Fibroblast of skin of right quadriceps (primary cell): ENCODE measurements at regions not wholly inside any gene's neighbourhood (a gene's known extent, or its start where the extent isn't known, plus 50 kb on each side); places are given as distances from the start of the nearest gene placed in this dataset.

ENCODE experiments used
- DNase-seq: peaks from one replicate; pipeline ENCODE4 v3.0.0-alpha.2; 2013

DNA sequence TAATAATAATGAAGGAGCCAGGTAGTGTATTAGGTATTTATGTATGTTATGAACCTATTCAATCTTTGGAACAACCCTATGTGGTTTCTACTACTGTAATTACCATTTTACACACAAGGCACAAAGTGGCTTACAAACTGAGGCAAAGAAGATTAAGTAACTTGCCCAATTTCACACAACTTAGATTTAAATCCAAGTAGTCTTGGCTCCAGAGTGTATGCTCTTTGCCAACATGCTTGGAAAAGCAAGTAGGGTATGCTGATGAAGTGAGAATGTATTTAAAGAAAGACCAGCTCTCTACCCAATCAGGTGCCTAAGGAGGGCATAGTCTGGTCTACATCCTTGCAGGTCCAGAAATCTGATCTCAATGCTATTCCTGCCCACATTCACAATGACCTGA, 463.2 kb downstream of the METTL15 start:
- no peak for DNase-seq

DNA sequence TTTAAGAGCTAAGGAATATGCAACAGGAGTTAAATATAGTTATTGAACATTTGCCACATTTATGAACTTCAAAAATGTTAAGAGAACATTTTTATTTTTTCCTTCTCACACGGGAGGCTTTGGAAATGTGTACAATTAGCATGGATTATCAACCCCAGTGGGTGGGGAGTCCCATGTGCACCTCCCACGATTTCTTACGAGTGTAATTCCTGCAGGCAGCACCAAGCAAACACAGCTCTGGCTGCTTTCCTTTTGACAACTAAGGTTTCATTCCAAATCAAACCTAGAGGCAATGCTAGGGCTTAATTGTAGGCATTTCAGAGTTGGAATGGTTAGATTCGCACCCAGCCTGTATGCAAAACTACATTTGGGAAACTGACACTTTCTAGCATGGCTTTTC, 460.9 kb downstream of the METTL15 start:
- DNase-seq = no peak

DNA sequence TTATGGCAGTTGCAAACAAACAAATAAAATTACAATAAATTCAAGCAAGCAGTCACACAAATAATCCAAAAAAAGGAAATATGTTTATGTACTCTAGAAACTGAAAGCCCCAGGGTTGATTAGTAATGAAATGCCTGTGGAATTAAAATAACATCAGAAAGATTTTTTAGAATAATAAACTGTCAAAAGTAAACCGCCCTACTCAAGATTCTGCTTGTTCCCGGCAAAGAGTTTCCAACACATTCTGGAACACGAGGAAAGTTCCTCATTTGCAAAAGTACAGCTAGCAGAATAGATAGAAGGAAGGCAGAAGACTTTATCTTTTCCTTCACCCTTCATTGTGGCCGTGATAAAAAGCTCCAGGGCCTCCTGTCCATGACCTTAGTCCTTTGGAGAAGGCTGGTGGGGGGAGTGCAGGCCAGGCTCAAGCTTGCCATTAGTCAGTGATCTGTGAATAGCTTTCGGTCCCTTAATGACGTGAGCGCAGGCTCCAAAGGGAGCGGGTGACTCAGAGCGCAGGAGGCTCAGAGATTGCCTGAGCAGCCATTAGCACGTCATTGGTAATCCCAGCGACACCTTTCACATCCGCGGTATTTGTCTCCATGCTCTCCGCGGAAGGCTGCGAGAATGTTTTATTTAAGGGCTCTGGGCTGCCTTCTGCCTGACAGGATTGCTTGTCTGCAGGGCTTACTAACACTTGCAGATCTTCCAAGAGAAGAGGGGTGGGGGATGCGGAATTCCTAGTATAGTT, 458.3 kb downstream of the METTL15 start:
- DNase-seq = peak; percentile 98

DNA sequence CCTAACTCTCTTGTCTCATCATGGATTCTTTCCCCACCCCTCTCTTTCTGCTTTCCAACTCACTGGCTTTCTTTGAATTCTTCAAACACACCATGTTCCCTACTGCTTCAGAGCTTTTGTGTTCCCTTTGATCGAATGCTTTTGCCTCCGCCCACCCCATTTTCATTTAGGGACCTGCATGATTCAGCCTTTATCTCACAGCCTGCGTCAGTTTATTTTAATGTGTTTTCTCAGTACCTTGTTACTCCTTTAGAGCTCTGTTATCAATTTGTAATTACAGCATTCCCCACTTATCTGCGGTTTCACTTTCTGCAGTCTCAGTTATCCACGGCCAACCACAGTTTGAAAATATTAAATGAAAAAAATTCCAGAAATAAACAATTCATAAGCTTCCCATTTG, 451.3 kb downstream of the METTL15 start:
- peak; percentile 28 for DNase-seq

- no peak for DNase-seq
Measured at GRCh38 chr11:28547321-28547741, 439.1 kb downstream of the METTL15 start.

DNA sequence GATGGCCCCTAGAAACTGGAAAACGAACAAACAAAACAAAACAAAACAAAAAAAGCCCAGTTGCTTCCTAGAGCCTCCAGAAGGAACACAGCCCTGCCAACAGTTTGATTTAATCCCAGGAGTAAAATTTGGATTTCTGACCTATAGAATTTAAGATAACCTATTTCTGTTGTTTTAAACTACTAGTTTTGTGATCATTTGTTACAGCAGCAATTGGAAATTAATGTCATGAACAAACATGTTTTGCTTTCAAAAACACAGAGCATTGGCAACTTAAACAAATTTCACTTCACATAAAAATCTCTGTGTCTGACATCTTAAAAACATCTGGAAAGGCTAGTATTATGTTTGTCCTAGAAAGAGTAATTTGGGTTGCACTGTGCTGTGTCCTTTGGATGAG, 437.3 kb downstream of the METTL15 start:
- no peak for DNase-seq

DNA sequence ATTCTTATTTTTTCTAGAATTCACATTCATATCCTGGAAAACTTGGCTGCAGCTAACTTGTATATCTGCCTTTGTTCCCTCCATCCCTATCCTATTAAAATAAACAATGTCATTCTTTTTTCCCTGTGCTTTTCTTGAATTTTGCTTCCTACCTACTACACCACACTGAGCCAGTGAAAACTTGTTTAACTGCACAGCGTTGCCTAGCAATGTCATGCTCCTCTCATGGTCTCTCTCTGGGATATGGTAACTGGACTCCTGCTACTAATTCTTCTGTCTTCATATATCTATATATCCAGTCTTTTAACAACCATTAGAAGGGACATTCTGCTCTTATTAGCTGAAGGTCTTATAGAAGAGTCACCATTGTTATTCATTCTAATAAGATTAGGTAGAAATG, 434.4 kb downstream of the METTL15 start:
- no peak for DNase-seq

- DNase-seq = peak; percentile 54
Measured at GRCh38 chr11:28539239-28540030, 431.2 kb downstream of the METTL15 start.

GRCh38 chr11:28537822-28538221, 429.6 kb downstream of the METTL15 start:
- no peak for DNase-seq

- no peak for DNase-seq
Measured at GRCh38 chr11:28536504-28537267, 428.5 kb downstream of the METTL15 start.

GRCh38 chr11:28535677-28536076, 427.5 kb downstream of the METTL15 start:
- DNase-seq = no peak

DNA sequence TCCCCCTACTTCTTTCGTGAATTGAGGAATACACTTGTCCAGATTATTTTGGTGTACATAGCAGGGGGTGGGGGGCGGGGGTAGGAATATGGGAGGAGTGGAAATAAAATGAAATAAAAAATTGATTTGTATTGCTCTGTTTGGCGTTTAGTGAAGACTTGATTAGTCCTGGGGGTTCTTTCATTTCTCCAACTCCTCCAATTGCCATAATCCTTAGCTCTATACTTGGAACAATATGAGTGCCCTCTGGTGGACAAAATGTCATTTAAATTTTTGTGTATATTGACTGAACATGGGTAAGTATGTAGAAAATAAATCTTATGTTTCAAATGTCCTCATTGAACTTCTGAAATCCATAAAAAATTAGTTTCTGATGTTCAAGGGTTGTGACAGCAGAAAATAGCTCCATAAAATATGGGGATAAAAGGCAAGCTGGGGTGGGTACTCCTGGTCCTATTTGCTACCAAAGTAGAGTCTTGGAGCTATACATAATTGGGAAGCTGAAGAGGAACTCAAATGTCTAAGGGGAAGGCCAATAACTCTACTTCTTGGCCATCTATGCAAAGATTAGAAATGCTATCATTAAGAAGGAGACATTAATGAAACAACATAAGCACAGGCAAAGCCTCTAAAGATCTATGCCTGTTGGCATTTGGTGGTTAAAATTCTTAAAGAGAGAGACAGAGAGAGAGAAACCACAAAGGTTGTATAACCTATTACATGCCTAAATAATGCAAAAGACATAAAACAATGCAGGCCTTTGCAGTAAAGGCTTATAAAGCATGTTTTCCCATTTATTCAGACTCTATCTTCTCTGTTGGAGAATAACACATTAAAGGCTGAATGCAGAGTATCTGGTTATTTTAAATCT, 421.6 kb downstream of the METTL15 start:
- DNase-seq = peak; percentile 72

DNA sequence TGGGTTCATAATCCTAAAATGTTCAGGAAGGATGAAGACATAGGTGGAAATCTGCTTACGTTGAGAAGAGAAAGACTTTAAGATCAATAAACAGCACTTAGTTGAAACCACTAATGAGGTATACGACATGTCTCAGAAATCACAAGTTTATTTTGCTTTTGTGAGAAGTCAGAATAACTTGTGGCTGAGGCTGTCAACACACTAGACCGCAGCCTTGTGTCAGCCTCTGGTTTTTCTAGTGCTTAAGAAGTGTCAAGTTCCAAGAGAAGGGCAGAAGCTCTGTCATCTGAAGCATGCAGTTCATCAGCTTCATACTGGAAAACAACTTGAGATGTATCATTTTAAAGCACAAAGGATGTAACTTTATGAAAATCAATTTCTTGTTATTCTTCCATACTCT, 420.9 kb downstream of the METTL15 start:
- peak; percentile 83 for DNase-seq

DNA sequence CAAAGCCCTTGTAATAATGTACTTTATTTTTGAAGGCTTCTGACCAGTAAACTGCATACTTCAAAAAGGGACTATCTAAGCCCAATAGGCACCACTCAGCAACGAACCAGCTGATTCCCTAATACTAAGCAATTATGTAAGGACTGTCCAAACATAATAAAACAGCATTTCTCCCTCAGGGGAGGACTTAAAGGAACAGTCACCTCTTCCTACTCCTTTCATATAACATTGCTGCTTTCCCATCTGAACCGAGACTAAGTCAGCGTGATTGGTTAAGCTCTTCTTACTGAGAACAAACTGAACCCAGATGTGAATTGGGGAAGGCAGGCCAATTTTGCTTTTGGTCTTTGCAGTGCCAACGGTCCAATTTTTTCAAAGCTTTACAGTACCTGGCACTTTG, 420.0 kb downstream of the METTL15 start:
- no peak for DNase-seq

DNA sequence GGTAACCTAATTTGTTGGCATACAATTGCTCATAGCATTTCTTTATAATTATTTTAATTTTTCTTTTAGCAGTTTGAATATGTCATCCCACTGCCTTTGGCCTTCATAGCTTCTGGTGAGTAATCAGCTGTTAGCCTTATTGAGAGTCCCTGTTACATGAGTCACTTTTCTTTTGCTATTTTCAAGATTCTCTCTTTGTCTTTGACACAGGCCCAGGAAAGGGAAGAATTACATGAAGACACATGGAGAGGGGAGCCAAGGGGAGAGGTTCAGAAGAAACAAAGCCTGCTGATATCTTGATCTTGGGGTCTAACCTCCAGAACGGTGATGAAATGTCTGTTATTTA, 418.2 kb downstream of the METTL15 start:
- peak; percentile 30 for DNase-seq

- DNase-seq = no peak
Measured at GRCh38 chr11:28525636-28526405, 417.6 kb downstream of the METTL15 start.

DNA sequence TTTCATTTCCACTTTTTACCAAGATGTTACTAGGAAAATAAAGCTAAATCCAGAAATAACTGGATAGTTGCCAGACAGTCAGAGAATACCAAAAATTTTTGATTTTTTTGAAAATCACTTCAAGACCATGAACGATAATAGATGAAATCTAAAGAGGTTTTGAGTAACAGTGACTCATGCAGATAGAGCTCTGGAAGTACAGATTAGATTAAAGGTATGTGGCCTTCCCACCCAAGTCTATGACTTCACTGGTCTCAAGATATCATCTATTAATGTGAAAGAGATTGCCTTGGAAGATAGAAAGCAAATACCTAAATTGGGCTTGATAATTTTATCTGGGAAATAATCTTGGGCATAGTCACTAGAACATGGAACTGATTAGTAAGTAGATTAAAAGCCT, 415.9 kb downstream of the METTL15 start:
- peak; percentile 32 for DNase-seq

DNA sequence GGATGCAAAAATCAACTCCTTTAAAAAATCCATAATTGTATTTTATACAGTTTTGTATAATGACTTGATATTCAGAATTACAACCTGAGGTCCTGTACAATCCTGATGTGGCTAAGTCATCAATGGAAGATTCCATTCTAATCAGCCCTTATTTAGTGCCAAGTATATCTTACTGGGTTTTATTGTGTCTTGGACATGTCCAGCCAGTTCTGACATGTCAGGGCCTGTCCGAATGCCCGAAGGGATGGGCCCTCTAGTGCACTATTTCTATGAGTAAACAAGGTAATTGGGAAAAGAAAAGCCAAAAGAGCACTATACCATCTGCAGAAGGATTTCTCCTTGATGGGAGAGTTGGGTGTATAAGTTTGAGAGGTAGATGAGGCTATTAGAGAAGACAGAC, 412.9 kb downstream of the METTL15 start:
- no peak for DNase-seq

GRCh38 chr11:28520291-28520690, 412.1 kb downstream of the METTL15 start:
- no peak for DNase-seq

GRCh38 chr11:28518825-28519224, 410.6 kb downstream of the METTL15 start:
- DNase-seq = no peak

DNA sequence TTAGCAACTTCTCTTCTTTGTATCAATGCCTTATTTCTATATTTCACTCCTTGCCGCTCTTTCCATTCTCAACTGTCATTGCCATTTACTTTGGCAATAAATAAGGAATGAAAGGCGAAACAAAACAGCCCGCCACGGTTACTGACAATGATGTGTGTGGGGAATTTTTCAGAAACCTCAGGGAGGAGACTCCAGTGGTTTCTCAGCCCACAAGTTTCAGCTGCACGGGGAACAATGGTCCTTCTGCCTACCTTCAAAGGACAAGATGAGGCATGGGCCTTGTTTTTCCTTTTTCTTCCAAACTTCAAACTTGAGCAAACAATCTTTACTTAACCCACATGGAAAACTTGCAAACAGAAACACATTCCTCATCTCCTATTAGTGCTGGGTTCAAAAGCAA, 409.4 kb downstream of the METTL15 start:
- DNase-seq = no peak

DNA sequence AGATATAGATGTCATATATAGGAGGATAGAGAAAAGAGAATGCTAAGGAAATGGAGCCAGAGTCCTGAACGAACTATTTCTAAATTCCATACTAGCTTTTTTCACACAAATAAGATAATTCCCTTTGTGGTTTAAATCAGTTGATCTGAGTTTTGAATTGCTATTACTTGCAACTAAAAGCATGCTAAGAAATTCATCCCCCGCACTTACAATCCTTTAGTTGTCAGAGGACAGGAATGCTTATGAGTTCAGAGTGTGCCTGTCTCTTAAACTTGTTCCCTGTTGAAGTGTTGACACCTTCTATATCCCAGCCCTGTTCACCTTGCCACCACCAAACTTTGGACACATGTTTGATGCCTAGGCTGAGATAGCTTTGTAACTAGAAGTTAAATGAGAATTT, 406.2 kb downstream of the METTL15 start:
- peak; percentile 51 for DNase-seq
